ENCODE measurements at regions not wholly inside any gene's neighbourhood (a gene's known extent, or its start where the extent isn't known, plus 50 kb on each side); places are given as distances from the start of the nearest gene placed in this dataset.

DNA sequence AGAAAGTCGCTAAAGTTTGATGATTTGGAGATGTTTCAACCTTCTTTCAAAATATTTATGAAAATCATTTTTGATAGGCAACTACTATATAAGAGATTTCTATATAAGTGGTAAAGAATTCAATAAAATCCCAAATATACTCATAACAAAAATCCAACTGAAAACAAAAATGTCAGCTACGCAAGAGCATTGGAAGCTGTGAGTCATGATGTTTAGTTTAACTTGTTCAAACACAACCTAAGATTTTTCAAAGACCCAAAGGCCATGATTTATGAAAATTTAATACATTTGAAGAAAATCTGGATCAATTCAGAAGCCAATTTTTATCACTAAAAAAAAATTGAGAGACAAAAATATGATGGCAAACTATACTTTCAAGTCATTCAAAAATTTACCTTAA lies 226.6 kb downstream of the MZT1 start:
- H3K4me1 ChIP-seq, result peaks cover 2% of the 10 kb centered on the region; the same call in 1 of the 2 replicates
- no peak for DNase-seq (ENCODE audit: low spot score in 2 of 2)
- H3K27me3 ChIP-seq (ENCODE audit: low read depth), result no peaks in the 10 kb centered on the region
- no peak overlapping the region for H3K4me3 ChIP-seq
- no peaks in the 10 kb centered on the region for H3K36me3 ChIP-seq (replicated peaks)
- no peaks in the 10 kb centered on the region for H3K9me3 ChIP-seq
- in situ Hi-C loops (cut with MboI; ENCODE audit: low sequenced_read_pairs), result no loop called here

DNA sequence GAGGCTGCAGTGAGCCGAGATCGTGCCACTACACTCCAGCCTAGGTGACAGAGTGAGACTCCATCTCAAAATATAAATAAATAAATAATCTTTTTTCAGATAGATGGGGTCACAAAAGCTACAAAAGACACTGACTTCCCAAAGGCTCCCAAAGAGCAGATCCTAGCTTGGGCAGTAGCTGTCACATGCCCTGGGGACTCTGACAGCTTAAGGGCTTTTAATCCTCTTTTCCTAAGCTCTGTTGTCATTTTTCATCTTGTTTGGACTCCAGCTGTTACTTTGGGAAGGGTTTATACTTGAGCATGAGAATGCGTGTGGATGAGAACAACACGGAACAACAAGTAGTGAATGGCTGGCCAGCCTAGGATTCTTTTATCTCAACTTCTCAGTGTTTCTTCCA lies 231.7 kb downstream of the MZT1 start:
- Histone ChIP-seq H3K4me1 (no peaks in the 10 kb centered on the region), H3K27me3 (ENCODE audit: low read depth) (no peaks in the 10 kb centered on the region), H3K36me3 (replicated peaks) (no peaks in the 10 kb centered on the region), H3K9me3 (no peaks in the 10 kb centered on the region), H3K4me3 (no peak overlapping the region)
- in situ Hi-C loops (cut with MboI; ENCODE audit: low sequenced_read_pairs), result no loop called here
- DNase-seq (ENCODE audit: low spot score in 2 of 2), result peak; percentile 38 to 47

DNA sequence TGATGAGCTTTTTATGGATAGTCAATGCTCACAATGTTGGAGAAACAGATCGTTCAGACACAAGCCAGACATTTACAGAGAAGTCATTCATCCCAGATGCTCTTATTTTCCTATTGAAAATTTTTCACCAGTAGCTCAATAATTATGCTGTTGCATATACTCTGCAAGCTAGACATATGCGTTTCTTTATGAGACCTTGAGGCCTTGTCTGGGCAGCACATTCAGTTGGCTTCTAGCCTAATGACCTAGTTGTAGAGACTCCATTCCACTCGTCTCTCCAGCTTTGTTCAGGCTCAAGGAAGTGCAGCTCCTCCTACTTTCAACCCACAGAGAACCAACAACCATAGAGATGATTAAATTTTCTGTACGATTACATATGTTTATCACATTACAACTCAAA lies 237.7 kb downstream of the MZT1 start:
- H3K4me3 ChIP-seq, result no peak overlapping the region
- in situ Hi-C loops (cut with MboI; ENCODE audit: low sequenced_read_pairs), result no loop called here
- H3K36me3 ChIP-seq (replicated peaks), result no peaks in the 10 kb centered on the region
- H3K9me3 ChIP-seq, result no peaks in the 10 kb centered on the region
- H3K27me3 ChIP-seq (ENCODE audit: low read depth), result no peaks in the 10 kb centered on the region
- no peaks in the 10 kb centered on the region for H3K4me1 ChIP-seq
- DNase-seq (ENCODE audit: low spot score in 2 of 2), result no peak

DNA sequence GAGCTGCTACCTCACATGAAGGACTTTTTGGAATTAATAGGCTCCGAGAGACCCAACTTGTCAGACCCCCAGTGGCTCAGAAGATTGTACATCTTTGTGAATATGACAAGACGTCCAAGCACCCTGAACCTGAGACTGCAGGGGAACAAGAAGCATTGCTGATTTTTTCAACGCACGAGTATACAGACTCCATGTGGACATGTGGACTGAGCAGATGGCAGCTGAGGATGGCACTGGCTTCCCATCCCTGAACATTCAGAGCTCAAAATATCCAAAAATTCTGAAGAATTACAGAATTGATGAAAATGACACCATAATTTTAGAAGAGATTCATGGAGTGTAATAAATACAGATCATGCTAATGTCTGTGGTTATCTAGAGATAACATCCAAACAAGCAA lies 254.1 kb downstream of the MZT1 start:
- DNase-seq (ENCODE audit: low spot score in 2 of 2), result peak in 1 of 2 experiments; percentile 37
- Histone ChIP-seq H3K27me3 (ENCODE audit: low read depth) (no peaks in the 10 kb centered on the region), H3K4me1 (peaks cover 6% of the 10 kb centered on the region), H3K9me3 (no peaks in the 10 kb centered on the region), H3K36me3 (replicated peaks) (no peaks in the 10 kb centered on the region), H3K4me3 (no peak overlapping the region)
- in situ Hi-C loops (cut with MboI; ENCODE audit: low sequenced_read_pairs), result no loop called here

DNA sequence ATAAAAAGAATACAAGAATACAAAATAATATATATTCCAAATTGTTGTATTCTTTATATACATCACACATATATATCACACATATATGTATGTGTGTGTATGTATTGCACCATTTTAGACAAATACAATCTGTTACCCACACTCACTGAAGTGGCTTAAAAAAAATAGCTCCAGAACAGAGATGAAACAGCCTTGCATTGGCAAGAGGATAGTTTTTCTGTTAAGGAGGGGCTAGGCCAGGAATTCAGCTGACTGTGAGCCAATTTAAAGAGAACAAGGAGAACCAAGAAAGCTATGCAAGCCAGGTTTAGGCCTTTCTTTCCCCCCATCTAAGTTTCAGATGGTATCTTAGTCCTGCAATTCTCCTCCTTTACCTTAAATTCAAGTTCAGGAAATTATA lies 257.5 kb downstream of the MZT1 start:
- Histone ChIP-seq H3K27me3 (ENCODE audit: low read depth) (no peaks in the 10 kb centered on the region), H3K4me1 (peaks cover 8% of the 10 kb centered on the region), H3K36me3 (replicated peaks) (no peaks in the 10 kb centered on the region), H3K9me3 (no peaks in the 10 kb centered on the region), H3K4me3 (no peak overlapping the region)
- in situ Hi-C loops (cut with MboI; ENCODE audit: low sequenced_read_pairs), result no loop called here
- no peak for DNase-seq (ENCODE audit: low spot score in 2 of 2)

DNA sequence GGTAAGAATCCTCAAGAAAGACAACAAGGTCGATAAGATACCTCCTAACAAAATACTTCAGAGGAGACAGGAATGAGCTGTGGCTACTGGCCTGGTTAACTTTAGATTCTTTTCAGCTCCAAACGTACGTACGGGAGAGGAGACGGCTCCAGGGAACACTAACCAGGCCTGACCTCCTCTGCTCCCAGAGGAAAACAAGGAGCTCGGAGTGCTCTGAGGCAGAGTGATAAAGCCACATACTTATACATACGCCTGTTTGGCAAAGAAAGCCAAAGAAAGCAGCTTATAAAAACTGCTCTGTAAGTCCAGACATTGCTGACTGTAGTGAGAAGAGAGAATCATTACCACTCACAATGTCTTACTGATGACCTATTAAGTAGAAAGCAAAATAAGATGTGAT lies 263.9 kb downstream of the MZT1 start:
- in situ Hi-C loops (cut with MboI; ENCODE audit: low sequenced_read_pairs), result no loop called here
- Histone ChIP-seq H3K4me1 (peaks cover 25% of the 10 kb centered on the region), H3K4me3 (no peak overlapping the region), H3K27me3 (ENCODE audit: low read depth) (no peaks in the 10 kb centered on the region), H3K9me3 (no peaks in the 10 kb centered on the region), H3K36me3 (replicated peaks) (no peaks in the 10 kb centered on the region)
- DNase-seq (ENCODE audit: low spot score in 2 of 2), result peak; percentile 39 to 41

DNA sequence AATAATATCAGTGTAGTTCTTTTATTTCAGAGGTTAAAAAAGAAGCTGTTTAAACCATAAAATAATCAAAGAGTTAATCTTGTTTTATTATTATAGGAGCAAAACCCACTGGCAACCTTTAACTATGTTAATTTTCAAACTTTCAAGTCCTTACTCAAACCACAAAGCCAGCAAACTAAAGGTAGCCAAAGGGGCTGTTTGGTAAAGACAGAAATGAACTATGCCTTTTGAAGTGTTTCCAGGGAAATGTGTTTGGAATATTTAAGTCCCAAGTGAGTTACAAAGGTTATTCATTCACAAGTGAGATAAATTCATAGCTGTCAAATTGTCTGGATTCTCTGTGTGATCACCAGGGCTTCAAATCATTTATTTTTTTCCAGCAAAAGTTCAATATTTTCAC lies 264.7 kb downstream of the MZT1 start:
- Histone ChIP-seq H3K36me3 (replicated peaks) (no peaks in the 10 kb centered on the region), H3K9me3 (no peaks in the 10 kb centered on the region), H3K4me3 (no peak overlapping the region), H3K4me1 (peaks cover 28% of the 10 kb centered on the region), H3K27me3 (ENCODE audit: low read depth) (no peaks in the 10 kb centered on the region)
- in situ Hi-C loops (cut with MboI; ENCODE audit: low sequenced_read_pairs), result no loop called here
- peak in 1 of 2 experiments; percentile 67 for DNase-seq (ENCODE audit: low spot score in 2 of 2)

DNA sequence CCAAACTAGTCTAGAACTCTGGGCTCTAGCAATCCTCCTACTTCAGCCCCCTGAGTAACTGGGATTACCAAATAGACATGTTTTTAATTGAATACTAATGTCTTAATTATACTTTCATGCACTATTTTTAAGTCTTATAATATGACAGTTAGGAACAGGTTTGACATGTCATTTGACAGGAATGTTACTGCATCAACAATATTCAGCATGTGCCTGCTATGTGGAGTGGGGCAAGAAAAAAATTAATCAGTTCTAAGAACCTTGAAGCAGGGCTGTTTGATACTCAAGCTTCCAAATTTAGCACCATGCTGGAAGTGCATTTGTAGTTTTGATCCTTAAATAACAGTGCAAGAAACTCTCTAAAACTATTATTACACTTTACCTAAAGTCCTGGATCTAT lies 265.3 kb downstream of the MZT1 start:
- Histone ChIP-seq H3K4me3 (no peak overlapping the region), H3K36me3 (replicated peaks) (no peaks in the 10 kb centered on the region), H3K4me1 (peaks cover 28% of the 10 kb centered on the region), H3K9me3 (no peaks in the 10 kb centered on the region), H3K27me3 (ENCODE audit: low read depth) (no peaks in the 10 kb centered on the region)
- no peak for DNase-seq (ENCODE audit: low spot score in 2 of 2)
- in situ Hi-C loops (cut with MboI; ENCODE audit: low sequenced_read_pairs), result no loop called here

DNA sequence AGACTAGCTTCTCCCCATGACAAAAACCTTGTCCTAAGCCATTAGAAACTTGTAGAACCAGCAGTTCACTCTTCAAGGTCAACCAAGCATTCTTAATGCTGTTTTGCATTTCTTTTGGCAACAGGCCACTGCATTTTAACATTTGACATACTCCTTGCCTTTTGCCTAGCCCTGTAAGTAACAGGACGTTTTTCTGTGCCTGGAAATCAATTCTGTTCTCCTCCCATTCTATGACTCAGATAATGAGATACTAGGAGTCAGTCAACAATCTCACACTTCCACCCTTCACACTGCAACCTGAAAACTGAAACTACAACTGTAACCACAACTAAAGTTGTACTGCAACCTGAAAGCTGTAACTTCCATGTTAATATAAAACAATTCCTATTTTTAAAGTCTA lies 268.7 kb downstream of the MZT1 start:
- Histone ChIP-seq H3K4me1 (peaks cover 23% of the 10 kb centered on the region), H3K4me3 (no peak overlapping the region), H3K27me3 (ENCODE audit: low read depth) (no peaks in the 10 kb centered on the region), H3K36me3 (replicated peaks) (no peaks in the 10 kb centered on the region), H3K9me3 (no peaks in the 10 kb centered on the region)
- peak; percentile 40 to 76 for DNase-seq (ENCODE audit: low spot score in 2 of 2)
- in situ Hi-C loops (cut with MboI; ENCODE audit: low sequenced_read_pairs), result no loop called here

DNA sequence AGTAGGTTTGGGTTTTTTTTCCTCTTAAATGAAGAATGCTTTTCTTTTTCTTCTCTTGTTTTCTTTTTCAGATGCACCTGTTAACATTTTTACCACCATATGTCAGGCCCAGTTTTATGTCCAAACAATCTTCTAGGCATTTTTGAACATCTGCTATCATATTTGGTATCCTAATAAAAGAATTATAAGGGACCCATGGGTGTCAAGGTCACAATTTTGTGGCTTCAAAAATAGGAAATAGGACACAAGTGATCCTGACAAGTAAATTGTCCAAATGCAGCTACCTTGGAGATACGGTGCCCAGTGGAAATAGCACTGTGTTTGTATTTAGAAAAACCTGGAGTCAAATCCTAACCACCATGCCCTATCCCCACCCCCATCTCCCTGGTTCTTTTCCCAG lies 270.3 kb downstream of the MZT1 start:
- no peaks in the 10 kb centered on the region for H3K36me3 ChIP-seq (replicated peaks)
- in situ Hi-C loops (cut with MboI; ENCODE audit: low sequenced_read_pairs), result no loop called here
- no peaks in the 10 kb centered on the region for H3K9me3 ChIP-seq
- DNase-seq (ENCODE audit: low spot score in 2 of 2), result no peak
- no peaks in the 10 kb centered on the region for H3K27me3 ChIP-seq (ENCODE audit: low read depth)
- H3K4me1 ChIP-seq, result peaks cover 7% of the 10 kb centered on the region
- no peak overlapping the region for H3K4me3 ChIP-seq

DNA sequence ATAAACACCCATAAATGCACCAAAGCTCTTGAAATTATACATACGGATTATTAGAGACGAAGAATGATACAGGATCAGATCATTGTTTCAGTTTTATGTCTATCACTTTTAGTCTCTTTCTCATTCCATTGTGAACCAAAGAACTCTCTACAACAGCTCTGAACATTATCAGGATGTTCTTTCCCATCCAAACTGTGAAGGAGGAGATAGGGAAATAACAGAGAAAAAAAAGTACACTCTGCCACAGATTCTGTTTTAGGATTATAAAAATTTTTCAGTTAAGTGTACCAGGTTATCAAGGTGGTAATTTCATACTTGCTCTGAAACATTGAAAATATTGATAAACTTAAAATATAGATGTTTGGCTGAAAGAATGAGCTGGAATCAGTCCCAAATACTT lies 270.9 kb downstream of the MZT1 start:
- no peak overlapping the region for H3K4me3 ChIP-seq
- H3K36me3 ChIP-seq (replicated peaks), result no peaks in the 10 kb centered on the region
- in situ Hi-C loops (cut with MboI; ENCODE audit: low sequenced_read_pairs), result no loop called here
- H3K27me3 ChIP-seq (ENCODE audit: low read depth), result no peaks in the 10 kb centered on the region
- no peak for DNase-seq (ENCODE audit: low spot score in 2 of 2)
- H3K9me3 ChIP-seq, result no peaks in the 10 kb centered on the region
- peaks cover 3% of the 10 kb centered on the region for H3K4me1 ChIP-seq

DNA sequence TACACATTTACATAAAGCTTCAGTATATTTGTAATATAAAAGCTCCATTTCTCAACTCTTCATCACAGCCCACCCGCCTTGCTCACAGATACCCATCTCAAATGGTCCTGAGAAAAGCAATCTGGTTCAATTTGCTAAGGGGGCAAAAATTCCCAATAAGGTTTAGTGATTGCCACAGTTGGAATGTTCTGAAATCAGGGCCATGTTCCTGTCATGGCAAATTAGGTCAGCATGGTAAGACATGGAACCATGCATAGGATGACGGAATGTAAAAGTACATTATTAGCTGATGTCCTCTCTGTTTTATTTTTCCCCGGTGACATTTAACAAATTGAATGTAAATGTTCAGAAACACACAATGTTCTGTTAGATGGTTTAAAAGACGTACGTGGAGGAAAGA lies 274.3 kb downstream of the MZT1 start:
- in situ Hi-C loops (cut with MboI; ENCODE audit: low sequenced_read_pairs), result no loop called here
- Histone ChIP-seq H3K4me1 (no peaks in the 10 kb centered on the region; the same call in 1 of the 2 replicates), H3K27me3 (ENCODE audit: low read depth) (no peaks in the 10 kb centered on the region), H3K36me3 (replicated peaks) (no peaks in the 10 kb centered on the region), H3K4me3 (no peak overlapping the region), H3K9me3 (no peaks in the 10 kb centered on the region)
- no peak for DNase-seq (ENCODE audit: low spot score in 2 of 2)

DNA sequence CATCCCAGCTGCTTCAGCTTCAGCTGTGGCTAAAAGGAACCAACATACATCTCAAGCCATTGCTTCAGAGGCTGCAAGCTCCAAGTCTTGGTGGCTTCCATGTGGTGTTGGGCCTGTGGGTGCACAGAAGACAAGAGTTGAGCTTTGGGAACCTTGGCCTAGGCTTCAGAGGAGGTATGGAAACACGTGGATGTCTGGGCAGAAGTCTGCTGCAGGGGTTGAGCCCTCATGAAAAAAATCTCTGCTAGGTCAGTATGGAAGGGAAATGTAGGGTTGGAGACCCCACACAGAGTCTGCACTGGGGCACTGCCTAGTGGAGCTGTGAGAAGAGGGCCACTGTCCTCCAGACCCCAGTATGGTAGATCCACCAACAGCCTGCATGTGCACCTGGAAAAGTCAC lies 279.3 kb downstream of the MZT1 start:
- Histone ChIP-seq H3K4me1 (no peaks in the 10 kb centered on the region), H3K36me3 (replicated peaks) (no peaks in the 10 kb centered on the region), H3K4me3 (no peak overlapping the region), H3K9me3 (no peaks in the 10 kb centered on the region), H3K27me3 (ENCODE audit: low read depth) (no peaks in the 10 kb centered on the region)
- no peak for DNase-seq (ENCODE audit: low spot score in 2 of 2)
- in situ Hi-C loops (cut with MboI; ENCODE audit: low sequenced_read_pairs), result no loop called here

DNA sequence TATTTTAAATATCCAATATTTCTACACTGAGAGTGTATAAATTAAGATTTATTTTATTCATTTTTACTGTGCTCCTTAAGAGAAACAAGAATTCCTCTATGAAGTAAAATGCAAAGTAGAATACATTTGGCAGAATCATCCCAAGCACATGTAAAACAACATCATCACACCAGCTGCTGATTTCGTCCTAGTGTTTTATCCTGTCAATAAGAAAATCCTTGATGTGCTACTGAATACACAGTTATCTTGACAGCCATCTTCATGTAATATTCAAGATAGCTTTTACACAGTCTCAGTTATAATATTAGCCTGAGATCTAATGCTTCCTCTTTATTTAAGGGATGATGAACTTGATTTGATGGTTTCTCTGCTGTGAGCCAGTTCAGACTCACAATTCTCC lies 282.4 kb downstream of the MZT1 start:
- Histone ChIP-seq H3K36me3 (replicated peaks) (no peaks in the 10 kb centered on the region), H3K9me3 (no peaks in the 10 kb centered on the region), H3K27me3 (ENCODE audit: low read depth) (no peaks in the 10 kb centered on the region), H3K4me3 (no peak overlapping the region), H3K4me1 (no peaks in the 10 kb centered on the region)
- no peak for DNase-seq (ENCODE audit: low spot score in 2 of 2)
- in situ Hi-C loops (cut with MboI; ENCODE audit: low sequenced_read_pairs), result no loop called here

DNA sequence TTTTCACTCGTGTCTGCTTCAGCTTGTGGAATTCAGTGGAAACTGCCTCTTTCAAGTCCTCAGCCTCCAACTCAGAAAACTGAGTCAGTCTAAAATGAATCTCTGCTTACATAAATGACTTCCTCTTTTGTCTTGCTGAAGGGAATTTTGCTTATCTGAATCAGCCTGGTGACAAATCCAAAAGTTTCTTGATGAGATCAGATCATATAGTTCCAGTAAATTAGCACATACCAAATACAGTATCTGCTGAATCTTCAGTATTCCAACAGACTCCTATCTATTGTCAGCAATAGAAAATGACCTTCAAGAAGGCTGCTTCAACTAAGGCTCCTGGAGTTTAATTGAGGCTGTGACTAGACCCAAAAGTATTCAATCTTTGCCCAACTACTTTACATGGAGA lies 290.0 kb downstream of the MZT1 start:
- Histone ChIP-seq H3K36me3 (replicated peaks) (no peaks in the 10 kb centered on the region), H3K9me3 (no peaks in the 10 kb centered on the region), H3K4me1 (peaks cover under 1% of the 10 kb centered on the region; the same call in 1 of the 2 replicates), H3K27me3 (ENCODE audit: low read depth) (no peaks in the 10 kb centered on the region), H3K4me3 (no peak overlapping the region)
- in situ Hi-C loops (cut with MboI; ENCODE audit: low sequenced_read_pairs), result no loop called here
- DNase-seq (ENCODE audit: low spot score in 2 of 2), result no peak

All from HAP-1 (cell line).